Stimulated activated CD8-positive, alpha-beta memory T cell treated with anti-CD3 and anti-CD28 coated beads, Interleukin-4, amount 100 ng/mL, for 1 hour (primary cell): ENCODE measurements at regions not wholly inside any gene's neighbourhood (a gene's known extent, or its start where the extent isn't known, plus 50 kb on each side); places are given as distances from the start of the nearest gene placed in this dataset.
"Not testable (repeated sequence)": the region's sequence is repeated elsewhere in the genome, so short reads cannot be mapped to it uniquely, and the experiment has no call there.

Experiments
- DNase-seq, 2 donors: peaks; one replicate each; pipeline ENCODE4 v3.0.0-alpha.2; 2020; ENCODE audit warnings: low read depth in 2 of 2, low spot score in 1 of 2

DNA sequence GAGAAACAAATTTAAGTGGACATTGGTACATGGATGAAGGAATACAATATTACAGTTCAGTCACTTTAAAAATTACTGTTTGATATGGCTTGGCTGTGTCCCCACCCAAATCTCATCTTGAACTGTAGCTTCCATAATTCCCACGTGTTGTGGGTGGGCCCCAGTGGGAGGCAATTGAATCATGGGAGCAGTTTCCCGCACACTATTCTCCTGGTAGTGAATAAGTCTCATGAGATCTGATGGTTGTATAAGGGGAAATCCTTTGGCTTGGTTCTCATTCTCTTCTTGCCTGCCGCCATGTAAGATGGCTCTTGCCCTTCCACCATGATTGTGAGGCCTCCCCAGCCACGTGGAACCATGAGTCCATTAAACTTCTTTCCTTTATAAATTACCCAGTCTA, 804.2 kb upstream of the FRG1 start:
- DNase-seq = no peak

DNA sequence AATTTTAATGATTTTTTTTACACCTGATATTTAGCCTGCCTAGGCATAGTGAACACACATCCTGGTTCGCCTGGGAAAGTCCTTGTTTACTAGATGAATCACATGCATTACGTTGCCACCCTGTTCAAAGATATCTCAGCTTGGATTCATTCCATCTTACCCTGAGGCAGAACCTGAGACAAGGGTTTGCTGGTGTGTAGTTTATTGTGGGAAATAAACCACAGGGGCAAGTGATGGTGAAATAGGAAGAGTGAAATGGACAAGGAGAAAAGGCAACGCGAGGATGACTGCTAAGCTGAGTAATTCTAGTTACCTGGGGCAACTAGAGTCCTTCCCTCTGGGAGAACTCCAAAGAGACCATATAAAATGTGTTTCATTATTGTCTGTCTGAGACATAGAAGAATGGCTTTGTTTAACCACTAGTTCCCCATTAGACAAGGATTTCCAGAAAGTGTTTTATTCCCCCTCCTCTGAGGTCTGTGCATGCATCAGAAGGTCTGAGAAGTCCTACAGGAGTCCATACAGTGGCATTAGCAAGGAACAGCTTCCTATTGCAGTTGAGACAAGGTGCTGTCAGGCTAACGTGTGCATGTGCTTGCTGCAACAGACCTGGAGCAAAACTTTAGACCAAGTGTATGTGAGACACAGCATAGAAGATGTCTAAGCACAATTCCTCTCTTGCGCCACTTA, 797.3 kb upstream of the FRG1 start:
- no peak for DNase-seq

DNA sequence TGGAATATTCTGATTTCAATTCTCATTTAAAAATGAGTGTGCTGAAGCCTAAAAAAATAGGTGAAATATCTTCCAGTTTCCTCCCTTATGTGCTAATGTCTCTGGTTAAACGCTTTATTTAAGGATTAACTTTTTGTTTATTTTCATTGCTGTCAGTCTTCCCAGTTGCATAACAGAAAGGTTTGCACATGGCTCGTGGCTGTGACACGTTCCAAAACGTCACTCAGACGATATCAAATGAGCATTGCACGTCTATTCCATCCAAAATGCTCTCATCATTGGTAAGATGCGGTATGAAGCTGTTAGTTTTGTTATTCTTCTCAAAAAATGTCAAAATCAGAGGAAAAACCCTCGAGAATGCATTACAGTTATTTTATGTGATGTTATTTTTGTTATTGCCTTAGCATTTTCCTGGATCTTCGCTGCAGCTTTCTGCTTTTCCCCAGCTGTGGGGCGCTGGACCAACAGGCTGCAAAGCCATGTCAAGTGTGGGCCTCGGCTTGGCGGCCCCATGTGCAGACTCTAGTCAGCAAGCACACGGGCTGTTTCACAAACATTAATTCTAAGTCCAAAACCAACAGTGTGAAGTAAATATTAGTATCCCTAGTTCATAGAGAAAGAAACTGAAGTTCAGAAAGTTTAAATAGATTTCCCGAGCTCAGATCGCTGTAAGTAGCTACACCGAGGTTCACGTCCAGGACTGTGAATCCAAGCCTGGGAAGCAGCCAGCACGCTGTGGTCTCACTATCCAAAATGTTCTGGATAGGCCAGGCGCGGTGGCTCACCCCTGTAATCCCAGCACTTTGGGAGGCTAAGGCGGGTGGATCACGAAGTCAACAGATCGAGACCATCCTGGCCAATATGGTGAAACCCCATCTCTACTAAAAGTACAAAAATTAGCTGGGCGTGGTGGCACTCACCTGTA, 793.4 kb upstream of the FRG1 start:
- DNase-seq = no peak

DNA sequence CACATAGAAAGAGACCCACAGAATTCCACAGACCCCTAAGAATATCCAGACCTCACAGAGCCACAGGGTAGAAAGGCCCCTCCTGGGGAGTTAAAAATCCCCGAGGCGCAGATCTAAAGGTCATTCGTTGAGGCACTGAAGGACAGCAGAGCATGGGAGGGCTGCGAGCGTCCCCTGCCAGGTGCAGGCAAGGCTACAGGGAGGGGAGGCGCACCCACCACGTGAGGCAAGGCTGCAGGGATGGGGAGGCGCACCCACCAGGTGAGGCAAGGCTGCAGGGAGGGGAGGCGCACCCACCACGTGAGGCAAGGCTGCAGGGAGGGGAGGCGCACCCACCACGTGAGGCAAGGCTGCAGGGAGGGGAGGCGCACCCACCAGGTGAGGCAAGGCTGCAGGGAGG, 785.6 kb upstream of the FRG1 start:
- not testable (repeated sequence) for DNase-seq

DNA sequence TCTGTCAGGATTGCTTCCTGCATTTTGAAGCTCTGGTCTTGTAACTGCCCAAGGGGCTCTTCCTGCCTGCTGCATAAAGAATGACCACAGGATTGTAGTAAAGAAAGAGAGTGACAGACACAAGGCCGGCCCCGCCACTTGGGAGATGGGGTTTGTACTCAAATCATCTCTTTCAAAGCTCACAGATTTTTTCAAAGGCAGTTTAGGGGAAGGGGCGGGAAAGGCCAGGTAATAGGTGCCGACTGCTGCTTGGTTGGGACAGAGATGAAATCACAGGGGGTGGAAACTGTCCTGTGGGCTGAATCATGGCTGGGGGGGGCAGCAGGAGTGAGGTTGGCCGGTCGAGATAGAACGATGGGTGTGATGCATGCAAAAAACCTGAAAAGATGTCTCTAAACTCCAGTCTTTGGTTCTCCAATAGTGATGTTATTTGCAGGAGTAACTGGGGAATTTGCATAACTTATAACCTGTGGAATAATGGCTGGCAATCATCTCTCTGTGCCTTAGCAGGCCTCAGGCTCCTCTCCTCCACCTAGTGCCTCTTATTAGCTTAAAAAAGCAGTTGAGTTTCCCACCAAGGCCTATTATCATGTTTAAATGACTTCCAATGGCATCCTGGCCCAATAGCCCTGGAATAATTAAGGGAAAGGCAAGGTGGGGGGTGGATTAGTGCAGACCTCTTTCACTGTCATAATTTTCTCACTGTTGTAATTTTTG, 778.4 kb upstream of the FRG1 start:
- no peak for DNase-seq

DNA sequence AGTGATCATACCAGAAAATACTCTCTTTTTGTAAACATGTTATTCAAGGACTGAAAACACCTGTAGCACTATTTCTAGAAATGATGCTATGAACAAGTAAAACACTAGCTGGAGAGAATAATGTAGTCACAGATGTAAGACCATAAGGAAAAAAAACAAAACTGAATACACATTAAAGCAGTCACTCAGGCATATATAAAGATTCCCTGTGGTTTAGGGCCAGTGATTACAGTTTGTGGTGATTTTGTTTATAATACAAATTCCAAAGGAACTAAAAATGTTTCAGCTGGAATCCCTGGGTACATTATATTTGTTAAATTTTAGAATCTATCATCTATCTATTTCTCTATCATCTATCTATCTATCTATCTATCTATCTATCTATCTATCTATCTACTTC, 777.8 kb upstream of the FRG1 start:
- DNase-seq = no peak

DNA sequence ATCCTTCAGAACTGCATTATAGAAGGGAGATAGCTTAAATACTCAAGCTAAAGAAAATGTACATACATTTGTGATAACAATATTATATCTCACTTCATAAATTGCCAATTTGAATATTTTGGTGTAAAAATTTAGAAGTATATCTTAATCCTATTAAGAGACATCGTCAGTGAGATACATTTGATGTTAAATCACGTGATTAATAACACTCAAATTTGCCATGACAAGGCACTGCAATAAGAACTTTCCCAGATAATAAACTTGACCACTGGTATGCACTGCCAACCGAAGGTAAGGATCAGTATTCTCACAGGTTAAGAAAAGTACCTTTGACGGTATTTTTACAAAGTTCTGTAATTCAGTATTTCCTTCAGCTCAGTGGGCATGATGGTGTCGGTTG, 764.7 kb upstream of the FRG1 start:
- no peak for DNase-seq

DNA sequence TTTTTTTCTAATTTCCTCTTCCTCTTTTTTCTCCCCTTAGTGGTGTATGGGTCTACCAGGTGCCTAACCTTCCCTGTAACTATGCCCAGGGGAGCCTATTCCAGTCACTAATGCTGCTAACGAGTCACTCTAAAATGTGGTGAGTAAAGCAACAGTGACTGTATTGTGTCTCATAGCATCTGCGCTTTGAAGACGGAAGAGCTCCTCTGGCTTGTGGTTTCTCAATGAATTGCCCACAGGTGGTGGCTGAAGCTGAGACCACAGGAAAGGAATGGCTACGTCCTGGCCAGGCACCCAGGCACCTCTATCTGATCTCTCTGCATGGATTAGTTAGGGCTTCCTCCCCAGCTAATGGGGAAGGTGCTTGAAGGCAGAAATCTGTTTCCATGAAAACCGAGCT, 763.5 kb upstream of the FRG1 start:
- no peak for DNase-seq

DNA sequence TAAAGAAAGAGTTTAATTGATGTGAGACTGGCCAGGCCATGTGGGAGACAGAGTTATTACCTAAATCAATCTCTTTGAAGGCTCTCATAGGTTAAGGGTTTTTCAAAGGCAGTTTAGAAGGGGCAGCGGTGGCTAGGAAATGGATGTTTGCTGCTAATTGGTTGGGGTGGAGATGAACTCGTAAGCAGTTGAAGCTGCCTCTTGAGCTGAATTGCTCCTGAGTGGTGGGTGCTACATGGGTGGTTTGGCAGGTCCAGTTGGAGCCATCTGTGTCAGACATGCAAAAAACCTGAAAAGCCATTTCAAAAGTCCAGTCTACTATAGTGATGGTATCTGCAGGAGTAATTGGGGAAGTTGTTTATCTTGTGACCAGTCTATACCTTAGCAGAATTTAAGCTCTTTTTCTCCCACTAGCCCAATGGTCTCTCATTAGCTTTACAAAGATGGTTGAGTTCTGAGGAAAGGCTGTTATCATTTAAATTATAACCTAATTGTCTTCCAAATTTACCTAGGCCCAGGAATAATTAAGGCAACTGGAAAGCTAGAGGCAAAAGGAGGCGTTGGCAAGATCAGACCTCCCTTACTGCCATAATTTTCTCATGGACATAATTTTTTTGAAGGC, 762.4 kb upstream of the FRG1 start:
- no peak for DNase-seq

DNA sequence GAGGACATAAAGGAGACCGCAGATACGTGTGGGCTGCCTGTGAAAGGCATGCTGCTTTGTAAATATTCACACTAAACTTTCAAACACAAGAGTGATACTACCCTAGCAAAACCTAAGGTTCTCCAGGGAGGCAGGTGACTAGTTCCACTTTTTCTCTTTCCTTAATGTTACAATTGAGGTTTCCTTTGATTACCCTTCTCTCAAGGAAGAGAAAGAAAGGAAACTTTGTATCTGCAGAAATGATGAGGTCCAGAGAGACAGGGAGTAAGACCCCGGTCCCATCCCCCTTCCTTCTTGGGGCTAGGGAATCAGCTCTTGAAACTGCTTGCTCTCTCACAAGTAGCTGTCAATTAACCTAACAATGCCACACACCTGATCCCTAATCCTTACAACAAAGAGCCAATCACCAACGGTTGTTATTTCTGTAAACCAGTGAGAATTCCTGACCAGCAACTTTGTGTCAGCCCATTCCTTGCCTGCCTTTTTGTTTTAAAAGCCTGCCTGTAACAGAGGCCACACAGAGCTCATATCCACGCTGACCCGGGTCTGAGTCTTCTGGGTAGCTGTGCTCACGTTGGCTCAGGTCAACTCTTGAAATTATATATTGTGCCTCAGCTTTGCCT, 754.8 kb upstream of the FRG1 start:
- no peak for DNase-seq

DNA sequence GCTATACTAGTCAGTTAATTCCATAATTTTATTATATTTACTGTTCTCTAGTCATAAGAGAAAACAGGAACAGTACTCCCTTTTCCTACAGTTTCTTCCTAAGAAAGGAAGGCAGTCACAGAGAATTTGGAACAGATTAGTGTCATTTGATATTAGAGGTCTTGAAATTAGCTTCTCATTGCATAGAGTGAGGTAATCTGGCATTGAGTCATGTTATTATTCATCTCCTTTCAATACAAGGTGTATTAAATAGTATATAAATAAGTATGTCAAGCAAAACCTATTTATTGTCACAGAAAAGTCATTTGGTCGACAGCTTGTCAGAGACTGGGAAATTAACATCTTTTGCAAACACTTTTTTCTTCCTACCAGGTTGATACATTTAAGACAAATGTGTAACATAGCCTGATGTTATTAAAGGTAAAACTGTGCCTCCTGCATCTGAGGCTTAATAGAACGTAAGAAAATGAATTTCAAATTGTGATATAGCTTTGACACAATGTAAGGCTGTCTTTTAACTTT, 753.1 kb upstream of the FRG1 start:
- DNase-seq = no peak

DNA sequence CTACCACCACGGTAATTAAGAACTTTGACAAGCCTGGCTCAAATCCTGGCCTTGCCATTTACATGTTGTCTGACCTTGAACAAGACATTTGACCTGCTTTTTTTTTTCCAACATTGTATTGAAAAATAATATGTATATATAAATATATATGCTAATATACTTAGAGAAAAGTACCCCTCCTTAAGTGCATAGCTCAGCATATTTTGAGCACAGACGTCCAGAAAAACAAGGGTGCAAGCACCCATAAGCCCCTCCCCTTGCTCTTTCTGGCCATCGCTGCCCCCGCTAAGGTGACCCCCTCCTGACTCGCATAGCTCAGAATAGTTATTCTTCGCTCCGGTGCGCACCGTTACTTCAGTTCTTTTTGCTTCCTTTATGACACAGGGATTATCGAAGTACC, 742.0 kb upstream of the FRG1 start:
- no peak for DNase-seq

DNA sequence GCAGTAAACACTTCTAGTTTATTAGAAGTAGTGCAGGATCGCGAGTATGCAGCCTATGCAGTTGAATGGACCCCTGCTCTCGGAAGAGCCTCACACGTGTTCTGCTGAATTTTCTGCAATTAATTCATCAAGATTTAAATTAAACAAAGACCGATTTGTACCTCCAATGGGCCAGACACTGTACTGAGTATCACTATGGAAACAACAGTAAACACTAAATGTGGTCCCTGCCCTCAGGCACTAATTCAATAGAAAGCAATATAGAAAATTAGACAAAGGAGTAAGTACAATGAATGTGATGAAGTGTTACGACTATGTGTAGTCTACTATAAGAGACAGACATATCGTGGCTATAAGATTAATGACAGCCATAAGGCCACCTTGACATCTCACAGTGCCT, 740.3 kb upstream of the FRG1 start:
- DNase-seq = no peak

DNA sequence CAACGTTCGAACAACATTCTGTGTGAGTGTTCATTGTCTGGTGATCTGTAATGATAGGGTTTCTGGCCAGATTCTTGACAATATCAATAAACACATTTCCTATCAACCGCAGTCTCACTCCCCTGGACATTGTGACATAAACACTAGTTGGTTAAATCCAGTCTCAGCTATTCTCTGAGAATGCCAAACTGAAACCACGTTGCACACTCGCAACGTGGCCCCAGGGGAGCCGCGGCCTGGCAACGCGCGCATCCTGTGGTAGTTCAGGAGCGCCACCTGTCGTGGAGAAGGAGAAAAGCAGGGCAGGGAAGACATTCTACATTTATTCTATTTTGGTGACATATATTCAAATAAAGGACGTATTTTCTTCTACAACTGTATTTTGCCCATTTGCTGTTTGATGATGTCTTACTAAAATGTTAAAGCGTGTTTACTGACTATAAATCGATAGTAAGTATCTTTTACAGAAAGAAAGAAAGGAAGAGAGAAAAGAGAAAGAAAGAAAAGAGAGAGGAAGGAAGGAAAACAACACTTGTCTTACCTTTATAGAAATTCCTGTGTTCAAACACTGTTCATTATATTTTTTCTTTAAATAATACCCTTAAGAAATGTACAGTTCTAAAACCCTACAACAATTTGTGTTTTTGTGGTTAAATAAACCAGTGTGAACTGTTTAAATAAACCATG, 738.3 kb upstream of the FRG1 start:
- DNase-seq = peak in 1 of 2 donors; percentile 1

DNA sequence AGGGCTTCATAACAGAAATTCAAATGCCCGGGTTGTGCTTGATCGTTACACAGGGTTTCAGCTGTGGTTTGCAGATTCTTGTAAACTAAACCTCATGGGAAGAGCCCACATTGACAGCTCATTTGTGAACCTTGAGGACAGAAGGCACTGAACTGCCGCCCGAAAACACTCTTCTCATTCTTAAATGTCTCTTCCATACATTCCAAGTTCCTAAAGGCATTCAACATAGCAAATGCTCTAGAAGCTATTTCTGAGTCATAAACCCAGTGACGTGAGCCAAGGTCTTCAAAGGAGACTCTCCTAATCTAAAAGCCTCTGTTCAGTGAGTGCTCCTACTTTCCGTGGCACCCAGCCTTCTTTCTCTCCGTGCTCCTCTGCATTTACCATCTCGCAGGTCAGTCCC, 737.8 kb upstream of the FRG1 start:
- DNase-seq = no peak

DNA sequence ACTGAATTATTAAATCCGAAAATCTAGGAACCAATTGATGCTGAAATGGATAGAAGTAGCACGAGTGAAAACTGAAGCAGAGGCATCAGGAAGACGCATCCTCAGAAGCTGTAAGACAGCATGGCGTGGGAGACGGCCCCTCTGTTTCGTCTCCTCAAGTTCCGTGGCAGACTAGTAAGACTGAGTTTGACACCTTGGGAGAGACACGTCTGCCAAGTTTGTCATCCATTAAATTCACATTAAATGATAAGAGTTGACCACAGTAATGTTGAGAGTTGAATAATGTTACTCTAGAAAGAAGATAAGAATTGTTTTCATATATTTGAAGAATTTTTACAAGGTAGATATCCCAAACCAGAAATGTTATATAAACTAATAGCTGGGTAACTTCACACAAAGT, 736.1 kb upstream of the FRG1 start:
- DNase-seq = no peak

DNA sequence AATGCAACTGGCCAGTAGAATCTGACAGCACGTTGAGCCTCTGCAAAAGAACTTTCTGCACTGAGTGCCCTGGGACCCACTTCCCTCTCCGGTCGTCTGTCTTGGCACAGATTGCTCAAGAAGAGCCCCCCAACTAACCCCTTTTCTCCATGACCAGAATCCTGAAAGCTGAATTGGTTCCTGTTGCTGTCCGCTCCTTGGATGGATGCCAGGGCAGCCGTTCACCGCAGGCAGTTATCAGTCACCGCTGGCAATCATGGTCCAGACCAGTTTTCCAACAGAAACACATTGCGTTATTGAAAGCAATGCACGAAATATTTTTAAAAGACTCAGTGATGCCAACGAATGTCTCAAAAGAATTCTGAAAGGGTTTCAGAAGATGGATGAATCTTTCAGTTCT, 733.7 kb upstream of the FRG1 start:
- DNase-seq = no peak

DNA sequence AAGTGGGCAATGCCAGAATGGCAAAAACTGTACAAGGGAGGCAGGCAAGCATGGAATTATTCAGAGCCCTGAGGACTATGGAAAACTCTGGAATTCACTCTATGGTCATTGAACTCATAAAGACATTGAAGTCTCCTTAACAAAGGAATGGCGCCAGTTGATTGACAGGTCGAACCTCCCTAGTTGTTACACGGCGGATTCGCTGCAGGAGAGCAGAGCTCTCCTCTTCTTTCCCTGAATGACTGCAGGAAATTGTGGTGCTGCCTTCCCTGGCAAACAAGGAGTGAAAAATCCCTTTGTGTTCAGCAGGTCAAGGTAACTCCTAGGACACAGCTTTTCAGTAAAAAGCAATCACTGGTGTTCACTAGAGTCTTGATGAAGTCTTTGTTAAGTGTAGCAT, 732.8 kb upstream of the FRG1 start:
- no peak for DNase-seq

DNA sequence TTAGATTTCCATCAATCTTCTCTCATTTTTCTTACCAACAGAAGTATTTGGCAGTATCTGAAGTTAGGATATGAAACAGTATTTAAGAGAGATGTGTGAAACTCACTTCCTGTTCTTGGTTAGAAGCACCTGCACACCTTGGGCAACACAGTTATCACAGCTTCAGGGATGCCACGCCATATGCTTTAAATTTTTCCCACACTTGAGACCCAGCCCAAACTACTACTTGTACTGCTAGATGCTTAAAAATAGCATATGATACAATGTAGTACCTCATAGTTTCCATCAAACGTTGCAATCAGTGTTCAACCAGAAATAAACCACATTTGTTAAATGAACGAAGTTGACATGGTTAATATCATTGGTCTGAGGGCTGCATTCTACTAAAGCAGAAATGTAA, 725.1 kb upstream of the FRG1 start:
- DNase-seq = no peak

DNA sequence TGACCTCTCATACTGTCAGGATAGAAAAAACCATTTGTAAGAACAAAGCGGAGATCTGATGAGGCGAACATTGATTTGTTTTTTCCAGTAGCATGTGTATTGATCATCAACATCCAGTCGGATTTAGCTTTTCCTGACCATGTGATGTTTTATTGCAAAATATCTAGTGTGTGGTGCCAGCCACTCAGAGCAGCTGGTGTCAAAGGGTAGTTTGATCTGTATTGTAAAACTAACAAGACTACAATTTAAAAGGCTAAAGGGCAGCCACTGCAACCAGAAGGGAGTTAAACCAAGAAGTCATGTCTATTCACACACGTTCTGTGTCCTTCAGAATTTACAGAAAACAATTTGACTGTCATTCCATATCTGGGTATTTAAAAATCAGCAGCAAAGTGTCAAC, 719.0 kb upstream of the FRG1 start:
- DNase-seq = no peak
